Smooth muscle cell (in vitro differentiated cells): ENCODE measurements at regions not wholly inside any gene's neighbourhood (a gene's known extent, or its start where the extent isn't known, plus 50 kb on each side); places are given as distances from the start of the nearest gene placed in this dataset.

Experiments used
- DNase-seq: peaks from one replicate; lab custom pipeline; 2025; ENCODE audit not compliant: unreplicated experiment; lab: John Stamatoyannopoulos, UW
- H2AFZ ChIP-seq: fragments of 200-600 bp; sonication (generic); 2 replicates; pipeline ENCODE4 v1.6.0; 2016; ENCODE audit warnings: antibody characterized with exemption, low read depth, mild to moderate bottlenecking
- H3F3A ChIP-seq: fragments of 200-600 bp; sonication (generic); 2 replicates; pipeline ENCODE4 v1.6.0; 2017; ENCODE audit warnings: antibody characterized with exemption, low read depth
- H3K27ac ChIP-seq: fragments of 200-600 bp; sonication (generic); 2 replicates; pipeline ENCODE4 v1.5.1; 2016; ENCODE audit warnings: low read depth, mild to moderate bottlenecking
- H3K27me3 ChIP-seq: fragments of 200-600 bp; sonication (generic); 2 replicates; pipeline ENCODE4 v1.6.1; 2016; ENCODE audit warnings: low read depth, mild to moderate bottlenecking
- H3K36me3 ChIP-seq: fragments of 200-600 bp; sonication (generic); 2 replicates; pipeline ENCODE4 v1.5.1; 2016; ENCODE audit warnings: low read depth
- H3K4me1 ChIP-seq: fragments of 200-600 bp; sonication (generic); 2 replicates; pipeline ENCODE4 v1.5.1; 2016; ENCODE audit warnings: low read depth
- H3K4me2 ChIP-seq: fragments of 200-600 bp; sonication (generic); 2 replicates; pipeline ENCODE4 v1.6.0; 2016; ENCODE audit warnings: mild to moderate bottlenecking
- H3K4me3 ChIP-seq: fragments of 200-600 bp; sonication (generic); 2 replicates; pipeline ENCODE4 v1.5.1; 2016; ENCODE audit warnings: mild to moderate bottlenecking
- H3K79me2 ChIP-seq: fragments of 200-600 bp; sonication (generic); 2 replicates; pipeline ENCODE4 v1.6.0; 2016; ENCODE audit warnings: low read depth, mild to moderate bottlenecking
- H3K9ac ChIP-seq: fragments of 200-600 bp; sonication (generic); 2 replicates; pipeline ENCODE4 v1.6.0; 2016; ENCODE audit warnings: low read depth
- H3K9me3 ChIP-seq: fragments of 200-600 bp; sonication (generic); replicated peaks from 2 replicates; pipeline ENCODE4 v1.5.1; 2016; ENCODE audit warnings: low read depth
- H4K20me1 ChIP-seq: fragments of 200-600 bp; sonication (generic); 2 replicates; pipeline ENCODE4 v1.6.0; 2016; ENCODE audit warnings: low read depth
- CTCF ChIP-seq: fragments of 200-600 bp; sonication (generic); IDR thresholded peaks from 2 replicates; pipeline ENCODE4 v1.5.1; 2017; ENCODE audit warnings: borderline replicate concordance, mild to moderate bottlenecking, antibody characterized with exemption; ENCODE audit not compliant: insufficient read depth, poor library complexity, severe bottlenecking
- WGBS: methylation state at CpG from one replicate; pipeline ENCODE4 v1.1.7; 2016; ENCODE audit warnings: low lambda C conversion rate; 5-methylcytosine and 5-hydroxymethylcytosine counted together

GRCh38 chr2:33727361-33728032 lies 128.4 kb upstream of the FAM98A start:
- H2AFZ ChIP-seq = no peak overlapping the region

GRCh38 chr2:33726415-33726814 lies 127.3 kb upstream of the FAM98A start:
- WGBS = 88% methylated on average over 5 of the region's 8 CpGs
- no peaks in the 10 kb centered on the region for H3K27me3 ChIP-seq
- no peak overlapping the region for H3K27ac ChIP-seq
- no peaks in the 10 kb centered on the region for H3K79me2 ChIP-seq
- no peaks in the 10 kb centered on the region for H3K4me1 ChIP-seq
- no peaks in the 10 kb centered on the region for H3F3A ChIP-seq
- H3K9me3 ChIP-seq = no peaks in the 10 kb centered on the region
- no peak overlapping the region for H3K4me2 ChIP-seq
- DNase-seq = no peak
- no peak for TF ChIP-seq CTCF
- no peak overlapping the region for H3K4me3 ChIP-seq
- no peak overlapping the region for H3K9ac ChIP-seq
- no peak overlapping the region for H2AFZ ChIP-seq
- H3K36me3 ChIP-seq = no peaks in the 10 kb centered on the region
- H4K20me1 ChIP-seq = no peaks in the 10 kb centered on the region

More at GRCh38 chr2:33727361-33728032, 128.4 kb upstream of the FAM98A start:
- H4K20me1 ChIP-seq = no peaks in the 10 kb centered on the region
- H3K9ac ChIP-seq = no peak overlapping the region
- no peaks in the 10 kb centered on the region for H3K36me3 ChIP-seq
- DNase-seq = no peak
- no peaks in the 10 kb centered on the region for H3F3A ChIP-seq
- H3K9me3 ChIP-seq = no peaks in the 10 kb centered on the region
- TF ChIP-seq CTCF = no peak
- H3K27me3 ChIP-seq = no peaks in the 10 kb centered on the region
- H3K79me2 ChIP-seq = no peaks in the 10 kb centered on the region
- H3K4me2 ChIP-seq = no peak overlapping the region
- H3K4me3 ChIP-seq = no peak overlapping the region
- no peaks in the 10 kb centered on the region for H3K4me1 ChIP-seq
- 97% methylated on average over 40 of the region's 41 CpGs for WGBS
- no peak overlapping the region for H3K27ac ChIP-seq

GRCh38 chr2:33723329-33723728 lies 124.2 kb upstream of the FAM98A start:
- Histone ChIP-seq H3K9me3 (no peaks in the 10 kb centered on the region), H3K9ac (no peak overlapping the region), H3K36me3 (no peaks in the 10 kb centered on the region), H3K4me3 (no peak overlapping the region), H3K27me3 (no peaks in the 10 kb centered on the region), H3F3A (no peaks in the 10 kb centered on the region), H4K20me1 (no peaks in the 10 kb centered on the region), H2AFZ (no peak overlapping the region), H3K4me1 (no peaks in the 10 kb centered on the region), H3K79me2 (no peaks in the 10 kb centered on the region), H3K27ac (no peak overlapping the region), H3K4me2 (no peak overlapping the region)
- WGBS = 68% methylated on average over 3 of the region's 3 CpGs
- DNase-seq = no peak
- TF ChIP-seq CTCF = no peak

GRCh38 chr2:33719067-33719466 lies 120.0 kb upstream of the FAM98A start:
- TF ChIP-seq CTCF = no peak
- DNase-seq = no peak
- Histone ChIP-seq H3K9ac (no peak overlapping the region), H2AFZ (no peak overlapping the region), H3K4me1 (no peaks in the 10 kb centered on the region), H3K4me2 (no peak overlapping the region), H3K9me3 (no peaks in the 10 kb centered on the region), H3F3A (no peaks in the 10 kb centered on the region), H3K79me2 (no peaks in the 10 kb centered on the region), H3K27me3 (no peaks in the 10 kb centered on the region), H3K27ac (no peak overlapping the region), H3K36me3 (no peaks in the 10 kb centered on the region), H4K20me1 (no peaks in the 10 kb centered on the region), H3K4me3 (no peak overlapping the region)
- 36% methylated on average over 2 of the region's 2 CpGs for WGBS
